Activated CD8-positive, alpha-beta T cell treated with anti-CD3 and anti-CD28 coated beads, Interleukin-2, amount 10 ng/mL, durations not matched to agents 7 days and 5 days (primary cell): ENCODE measurements at regions not wholly inside any gene's neighbourhood (a gene's known extent, or its start where the extent isn't known, plus 50 kb on each side); places are given as distances from the start of the nearest gene placed in this dataset.
"Not testable (repeated sequence)": the region's sequence is repeated elsewhere in the genome, so short reads cannot be mapped to it uniquely, and the experiment has no call there.

Experiments
- ATAC-seq: fragments of 150-1000 bp; cut with Tn5 transposase; one replicate; pipeline ENCODE4 v1.10.0; 2021; ENCODE audit warnings: moderate library complexity
- CTCF ChIA-PET: fragments of 350-600 bp; sonication (Branson Sonifier 250); formaldehyde crosslinking; loops from one replicate; lab custom pipeline; 2021; ENCODE audit warnings: antibody characterized with exemption; lab: Charles Lee
- POLR2A ChIA-PET: fragments of 350-600 bp; sonication (Branson Sonifier 250); formaldehyde crosslinking; loops from one replicate; lab custom pipeline; 2021; ENCODE audit warnings: antibody characterized with exemption; lab: Charles Lee
- DNase-seq: peaks from one replicate; pipeline ENCODE4 v3.0.0-alpha.2; 2020
- H3K27ac Mint-ChIP-seq: one replicate; pipeline ENCODE4 v1.8.0; 2021; ENCODE audit warnings: mild to moderate bottlenecking, mixed read lengths
- H3K27me3 Mint-ChIP-seq: one replicate; pipeline ENCODE4 v1.8.0; 2021; ENCODE audit warnings: low read depth, mixed read lengths
- H3K36me3 Mint-ChIP-seq: one replicate; pipeline ENCODE4 v1.8.0; 2021; ENCODE audit warnings: low read depth, mixed read lengths
- H3K4me1 Mint-ChIP-seq: one replicate; pipeline ENCODE4 v1.8.0; 2021; ENCODE audit warnings: low read depth, mixed read lengths
- H3K4me3 Mint-ChIP-seq: one replicate; pipeline ENCODE4 v1.8.0; 2021; ENCODE audit warnings: mild to moderate bottlenecking, mixed read lengths
- H3K9me3 Mint-ChIP-seq: one replicate; pipeline ENCODE4 v1.8.0; 2022; ENCODE audit warnings: mixed read lengths; ENCODE audit not compliant: insufficient read depth

DNA sequence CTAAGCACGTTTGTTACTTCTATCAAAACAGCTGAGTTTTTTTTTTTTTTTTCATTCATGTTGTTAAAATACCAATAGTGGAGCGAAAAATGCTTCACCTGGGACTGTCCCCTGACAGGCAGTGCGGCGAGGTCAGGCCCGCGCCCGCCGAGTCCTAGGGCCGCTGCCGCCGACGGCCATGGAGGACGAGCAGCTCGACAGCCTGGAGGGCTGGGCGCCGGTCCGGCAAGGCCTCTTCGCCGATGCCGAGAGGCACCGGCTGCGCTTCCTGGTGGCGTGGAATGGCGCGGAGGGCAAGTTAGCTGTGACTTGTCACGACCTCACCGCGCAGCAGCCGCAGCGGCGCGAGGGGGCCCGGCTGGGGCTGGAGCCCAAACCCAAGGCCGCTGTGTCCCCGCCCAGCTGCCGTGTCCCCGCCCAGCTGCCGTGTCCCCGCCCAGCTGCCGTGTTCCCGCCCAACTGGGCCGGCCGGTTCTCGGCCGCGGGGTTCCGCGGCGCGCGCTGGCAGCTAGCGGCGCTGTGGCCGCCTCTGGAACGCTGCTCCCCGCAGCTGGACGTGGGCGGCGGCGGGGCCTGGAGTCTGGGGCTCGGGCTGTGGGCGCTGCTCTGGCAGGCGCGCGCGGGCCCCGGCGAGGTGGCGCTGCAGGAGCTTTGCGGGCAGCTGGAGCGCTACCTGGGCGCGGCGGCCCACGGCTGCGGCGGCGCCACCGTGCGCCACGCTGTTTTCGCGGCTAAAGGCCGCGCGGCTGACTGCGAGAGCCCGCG lies 56.7 kb upstream of the GOLGA8R start:
- H3K36me3 Mint-ChIP-seq, H3K4me3 Mint-ChIP-seq, H3K9me3 Mint-ChIP-seq, H3K4me1 Mint-ChIP-seq, CTCF ChIA-PET, H3K27me3 Mint-ChIP-seq, POLR2A ChIA-PET, H3K27ac Mint-ChIP-seq: not testable (repeated sequence)
- ATAC-seq (peak; percentile 92), DNase-seq (peak; percentile 42)

GRCh38 chr15:30471366-30471749 lies 57.3 kb upstream of the GOLGA8R start:
- H3K4me1 Mint-ChIP-seq, H3K27ac Mint-ChIP-seq, H3K27me3 Mint-ChIP-seq, CTCF ChIA-PET, DNase-seq, H3K36me3 Mint-ChIP-seq, H3K9me3 Mint-ChIP-seq, H3K4me3 Mint-ChIP-seq, POLR2A ChIA-PET: not testable (repeated sequence)
- ATAC-seq: peak; percentile 27

- H3K4me1 Mint-ChIP-seq, ATAC-seq, H3K4me3 Mint-ChIP-seq, H3K27ac Mint-ChIP-seq, DNase-seq, CTCF ChIA-PET, H3K27me3 Mint-ChIP-seq, H3K36me3 Mint-ChIP-seq, H3K9me3 Mint-ChIP-seq, POLR2A ChIA-PET: not testable (repeated sequence)
These were observed 57.9 kb upstream of the GOLGA8R start for GRCh38 chr15:30471817-30472551.

DNA sequence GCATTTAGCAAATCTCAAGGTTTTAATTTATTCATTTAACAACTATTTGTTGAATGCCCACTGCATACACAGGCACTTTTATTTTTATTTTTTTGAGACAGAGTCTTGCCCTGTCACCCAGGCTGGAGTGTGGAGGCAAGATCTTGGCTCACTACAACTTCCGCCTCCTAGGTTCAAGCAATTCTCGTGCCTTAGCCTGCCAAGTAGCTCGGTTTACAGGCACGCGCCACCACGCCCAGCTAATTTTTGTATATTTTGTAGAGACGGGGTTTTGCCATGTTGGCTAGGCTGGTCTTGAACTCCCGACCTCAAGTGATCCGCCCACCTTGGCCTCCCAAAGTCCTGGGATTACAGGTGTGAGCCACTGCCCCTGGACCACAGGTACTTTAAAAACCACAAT lies 67.0 kb upstream of the GOLGA8Q start:
- H3K4me1 Mint-ChIP-seq, CTCF ChIA-PET, H3K4me3 Mint-ChIP-seq, DNase-seq, H3K9me3 Mint-ChIP-seq, H3K27ac Mint-ChIP-seq, H3K27me3 Mint-ChIP-seq, POLR2A ChIA-PET, ATAC-seq: not testable (repeated sequence)
- peaks cover 16% of the 10 kb centered on the region for H3K36me3 Mint-ChIP-seq

GRCh38 chr15:30489237-30489636 lies 62.6 kb upstream of the GOLGA8Q start:
- POLR2A ChIA-PET, H3K27ac Mint-ChIP-seq, H3K4me3 Mint-ChIP-seq, ATAC-seq, H3K4me1 Mint-ChIP-seq, H3K27me3 Mint-ChIP-seq, H3K9me3 Mint-ChIP-seq, CTCF ChIA-PET, DNase-seq: not testable (repeated sequence)
- H3K36me3 Mint-ChIP-seq: peaks cover 13% of the 10 kb centered on the region

DNA sequence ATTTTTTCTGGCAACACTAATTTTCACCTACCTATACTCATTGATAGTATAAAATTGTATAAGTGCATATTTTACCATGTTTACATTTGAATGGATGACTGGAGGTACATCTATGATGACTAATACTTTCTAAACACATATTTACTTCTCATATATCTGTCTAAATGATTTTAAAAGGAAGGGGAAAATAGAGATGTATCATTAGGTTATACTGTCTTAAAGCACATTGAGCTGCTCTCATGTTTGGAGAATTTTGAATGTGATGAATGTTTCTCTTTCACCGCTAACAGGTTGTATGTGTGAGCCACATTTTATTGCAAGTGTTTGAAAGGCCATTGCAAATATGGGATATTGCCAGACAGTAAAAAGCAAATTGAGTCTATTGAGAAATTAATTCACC lies 61.5 kb upstream of the GOLGA8Q start:
- DNase-seq, ATAC-seq, H3K27ac Mint-ChIP-seq, H3K4me3 Mint-ChIP-seq, POLR2A ChIA-PET, H3K4me1 Mint-ChIP-seq, H3K27me3 Mint-ChIP-seq, H3K9me3 Mint-ChIP-seq, CTCF ChIA-PET: not testable (repeated sequence)
- peaks cover 12% of the 10 kb centered on the region for H3K36me3 Mint-ChIP-seq

GRCh38 chr15:30493947-30494346 lies 57.9 kb upstream of the GOLGA8Q start:
- CTCF ChIA-PET: not testable (repeated sequence)

GRCh38 chr15:30497275-30497674 lies 54.6 kb upstream of the GOLGA8Q start:
- H3K36me3 Mint-ChIP-seq, H3K27ac Mint-ChIP-seq, POLR2A ChIA-PET, ATAC-seq, CTCF ChIA-PET, H3K4me1 Mint-ChIP-seq, H3K4me3 Mint-ChIP-seq, H3K27me3 Mint-ChIP-seq, H3K9me3 Mint-ChIP-seq, DNase-seq: not testable (repeated sequence)

More at GRCh38 chr15:30493947-30494346, 57.9 kb upstream of the GOLGA8Q start:
- H3K9me3 Mint-ChIP-seq, POLR2A ChIA-PET, H3K27ac Mint-ChIP-seq, H3K36me3 Mint-ChIP-seq, H3K4me1 Mint-ChIP-seq, ATAC-seq, H3K4me3 Mint-ChIP-seq, DNase-seq, H3K27me3 Mint-ChIP-seq: not testable (repeated sequence)

GRCh38 chr15:30499233-30499632 lies 52.6 kb upstream of the GOLGA8Q start:
- H3K27me3 Mint-ChIP-seq, ATAC-seq, POLR2A ChIA-PET, H3K27ac Mint-ChIP-seq, CTCF ChIA-PET, H3K4me3 Mint-ChIP-seq, H3K4me1 Mint-ChIP-seq, DNase-seq, H3K9me3 Mint-ChIP-seq, H3K36me3 Mint-ChIP-seq: not testable (repeated sequence)

- POLR2A ChIA-PET, CTCF ChIA-PET, H3K36me3 Mint-ChIP-seq, ATAC-seq, H3K27me3 Mint-ChIP-seq, H3K4me1 Mint-ChIP-seq, H3K27ac Mint-ChIP-seq, H3K9me3 Mint-ChIP-seq, DNase-seq, H3K4me3 Mint-ChIP-seq: not testable (repeated sequence)
These were observed 51.3 kb upstream of the GOLGA8Q start for GRCh38 chr15:30500511-30500910.
